CD4-positive, alpha-beta T cell (primary cell): ENCODE measurements at regions not wholly inside any gene's neighbourhood (a gene's known extent, or its start where the extent isn't known, plus 50 kb on each side); places are given as distances from the start of the nearest gene placed in this dataset.

Experiments used
- ATAC-seq: fragments of 200-7000 bp; cut with Tn5 transposase; one replicate; pipeline ENCODE4 v1.10.0; 2022; ENCODE audit warnings: mild to moderate bottlenecking; ENCODE audit not compliant: poor library complexity
- CTCF ChIA-PET: fragments of 350-600 bp; sonication (Branson Sonifier 250); formaldehyde crosslinking; loops from one replicate; lab custom pipeline; 2021; ENCODE audit warnings: antibody characterized with exemption, inconsistent platforms; lab: Charles Lee
- POLR2A ChIA-PET: fragments of 350-600 bp; sonication (Branson Sonifier 250); formaldehyde crosslinking; loops from one replicate; lab custom pipeline; 2021; ENCODE audit warnings: antibody characterized with exemption, inconsistent platforms; lab: Charles Lee
- DNase-seq, 14 experiments: peaks; one replicate each; pipeline ENCODE4 v3.0.0-alpha.2; 2013 to 2020; ENCODE audit warnings: mixed read lengths in 2 of 14
- H3K27ac ChIP-seq, 2 donors: one replicate each; pipeline versions ENCODE4 v1.5.1 to v1.7.0; 2013; ENCODE audit warnings: low read length in 2 of 2, low read depth in 1 of 2, mild to moderate bottlenecking in 1 of 2
- H3K27me3 ChIP-seq, 2 experiments: 1 replicate in 1 of 2; 2 replicates in 1 of 2; pipeline versions ENCODE4 v1.6.1 to v1.7.0; 2013; ENCODE audit warnings: low read length in 2 of 2, control low read depth in 1 of 2, mild to moderate bottlenecking in 1 of 2, moderate library complexity in 1 of 2; ENCODE audit not compliant: insufficient read depth in 2 of 2, control insufficient read depth in 1 of 2
- H3K36me3 ChIP-seq: one replicate; pipeline ENCODE4 v1.6.1; 2013; ENCODE audit warnings: low read length, control low read depth; ENCODE audit not compliant: insufficient read depth
- H3K4me1 ChIP-seq: one replicate; pipeline ENCODE4 v1.6.1; 2013; ENCODE audit warnings: low read length, control low read depth; ENCODE audit not compliant: insufficient read depth
- H3K4me3 ChIP-seq: one replicate; pipeline ENCODE4 v1.5.1; 2013; ENCODE audit warnings: mild to moderate bottlenecking, low read length, moderate library complexity
- H3K9me3 ChIP-seq, 2 experiments: 1 replicate in 1 of 2; 2 replicates in 1 of 2; pipeline versions ENCODE4 v1.6.1 to v1.7.0; 2013; ENCODE audit warnings: low read length in 2 of 2, mild to moderate bottlenecking in 2 of 2, control low read depth in 1 of 2, moderate library complexity in 1 of 2; ENCODE audit not compliant: control insufficient read depth in 1 of 2, insufficient read depth in 1 of 2
- H3K27ac Mint-ChIP-seq: one replicate; pipeline ENCODE4 v1.8.0; 2020; ENCODE audit warnings: mixed read lengths
- H3K27me3 Mint-ChIP-seq: one replicate; pipeline ENCODE4 v1.8.0; 2021; ENCODE audit warnings: mixed read lengths
- H3K36me3 Mint-ChIP-seq: one replicate; pipeline ENCODE4 v1.8.0; 2021; ENCODE audit warnings: low read depth, mixed read lengths
- H3K4me1 Mint-ChIP-seq: one replicate; pipeline ENCODE4 v1.8.0; 2021; ENCODE audit warnings: low read depth, mixed read lengths
- H3K4me3 Mint-ChIP-seq: one replicate; pipeline ENCODE4 v1.8.0; 2020; ENCODE audit warnings: mild to moderate bottlenecking, mixed read lengths
- H3K9me3 Mint-ChIP-seq: one replicate; pipeline ENCODE4 v1.8.0; 2020; ENCODE audit warnings: mixed read lengths
- intact Hi-C, 2 experiments: fragments of 100-400 bp; cut with DNase I in 1 of 2; cut with micrococcal nuclease in 1 of 2; formaldehyde crosslinking; loops; one replicate each; pipeline versions ENCODE4 v1.15.1 to v1.9.0; 2023 to 2025; cut with DNase I, micrococcal nuclease
- TF ChIP-seq, protein P1 (sequence below): fragments of 200-600 bp; IDR thresholded peaks from one replicate; pipeline ENCODE4 v1.8.0; 2022; ENCODE audit warnings: antibody characterized with exemption, mild to moderate bottlenecking

DNA sequence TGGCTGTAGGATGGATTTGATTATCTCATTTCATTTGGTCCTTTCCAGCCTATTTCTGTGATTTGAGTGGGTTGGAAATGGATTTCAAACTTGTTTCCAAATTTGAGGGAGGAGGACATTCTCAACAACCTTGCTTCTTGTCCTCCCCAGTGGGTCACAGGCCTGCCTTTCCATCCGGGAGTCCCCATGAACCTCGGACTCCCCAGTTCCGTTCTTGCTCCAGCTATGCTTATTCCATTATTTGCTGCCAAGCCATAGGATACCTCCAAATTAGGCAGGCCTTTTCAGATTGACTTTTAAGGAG is 97.8 kb downstream of the DUSP10 start:
- no peaks in the 10 kb centered on the region for H3K9me3 ChIP-seq
- H3K36me3 Mint-ChIP-seq = no peaks in the 10 kb centered on the region
- H3K27me3 ChIP-seq = no peaks in the 10 kb centered on the region
- TF ChIP-seq, protein P1, sequence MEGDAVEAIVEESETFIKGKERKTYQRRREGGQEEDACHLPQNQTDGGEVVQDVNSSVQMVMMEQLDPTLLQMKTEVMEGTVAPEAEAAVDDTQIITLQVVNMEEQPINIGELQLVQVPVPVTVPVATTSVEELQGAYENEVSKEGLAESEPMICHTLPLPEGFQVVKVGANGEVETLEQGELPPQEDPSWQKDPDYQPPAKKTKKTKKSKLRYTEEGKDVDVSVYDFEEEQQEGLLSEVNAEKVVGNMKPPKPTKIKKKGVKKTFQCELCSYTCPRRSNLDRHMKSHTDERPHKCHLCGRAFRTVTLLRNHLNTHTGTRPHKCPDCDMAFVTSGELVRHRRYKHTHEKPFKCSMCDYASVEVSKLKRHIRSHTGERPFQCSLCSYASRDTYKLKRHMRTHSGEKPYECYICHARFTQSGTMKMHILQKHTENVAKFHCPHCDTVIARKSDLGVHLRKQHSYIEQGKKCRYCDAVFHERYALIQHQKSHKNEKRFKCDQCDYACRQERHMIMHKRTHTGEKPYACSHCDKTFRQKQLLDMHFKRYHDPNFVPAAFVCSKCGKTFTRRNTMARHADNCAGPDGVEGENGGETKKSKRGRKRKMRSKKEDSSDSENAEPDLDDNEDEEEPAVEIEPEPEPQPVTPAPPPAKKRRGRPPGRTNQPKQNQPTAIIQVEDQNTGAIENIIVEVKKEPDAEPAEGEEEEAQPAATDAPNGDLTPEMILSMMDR = no peak
- intact Hi-C loops = no loop called here
- H3K27ac ChIP-seq = no peak overlapping the region
- H3K9me3 Mint-ChIP-seq = no peaks in the 10 kb centered on the region
- no peak overlapping the region for H3K4me3 ChIP-seq
- POLR2A ChIA-PET = no interaction called here
- DNase-seq (no peak), ATAC-seq (no peak)
- no peaks in the 10 kb centered on the region for H3K36me3 ChIP-seq
- no peak overlapping the region for H3K27ac Mint-ChIP-seq
- no peaks in the 10 kb centered on the region for H3K4me1 Mint-ChIP-seq
- no peaks in the 10 kb centered on the region for H3K4me1 ChIP-seq
- no peaks in the 10 kb centered on the region for H3K27me3 Mint-ChIP-seq
- no peak overlapping the region for H3K4me3 Mint-ChIP-seq
- CTCF ChIA-PET = no interaction called here

DNA sequence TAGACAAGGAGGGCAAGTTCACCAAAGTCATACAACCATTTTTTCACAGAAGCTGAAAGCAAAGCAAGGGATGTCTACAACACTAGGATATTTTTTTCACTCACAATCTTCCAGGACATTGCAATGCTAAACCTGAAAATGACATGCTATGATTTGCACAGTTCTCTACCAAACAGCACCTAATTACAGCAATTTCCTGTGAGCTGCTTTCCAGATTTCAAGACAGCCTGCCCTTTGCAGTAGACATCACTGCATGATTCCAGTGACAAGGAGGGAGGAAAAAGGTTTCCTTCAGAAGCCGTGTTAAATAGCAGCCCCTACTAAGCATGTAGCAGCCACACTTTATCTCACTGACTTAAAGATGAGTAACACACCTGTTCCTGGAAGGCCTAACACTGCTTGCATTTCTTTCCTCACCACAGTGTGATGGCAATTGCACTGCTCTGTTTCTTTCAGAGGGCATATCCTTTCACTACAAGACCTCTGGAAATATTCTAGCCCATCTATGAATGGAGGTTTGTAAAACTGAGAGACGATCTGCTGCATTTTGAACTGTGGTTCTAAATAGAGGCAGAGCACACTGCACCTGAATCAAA is 97.1 kb downstream of the DUSP10 start:
- no peaks in the 10 kb centered on the region for H3K36me3 ChIP-seq
- ChIA-PET POLR2A (interaction anchor here (2.0 kb wide), 1 partner anchor 97 kb away, joined by 6 read pairs; the partner anchor contains the start of gene DUSP10), CTCF (no interaction called here)
- H3K4me3 ChIP-seq = no peak overlapping the region
- Mint-ChIP-seq H3K4me1 (no peaks in the 10 kb centered on the region), H3K27me3 (no peaks in the 10 kb centered on the region), H3K36me3 (no peaks in the 10 kb centered on the region), H3K27ac (no peak overlapping the region), H3K9me3 (no peaks in the 10 kb centered on the region), H3K4me3 (no peak overlapping the region)
- intact Hi-C loops = no loop called here
- TF ChIP-seq, protein P1 = no peak
- DNase-seq (no peak), ATAC-seq (no peak)
- H3K27me3 ChIP-seq = no peaks in the 10 kb centered on the region
- no peak overlapping the region for H3K27ac ChIP-seq
- no peaks in the 10 kb centered on the region for H3K9me3 ChIP-seq
- H3K4me1 ChIP-seq = no peaks in the 10 kb centered on the region

DNA sequence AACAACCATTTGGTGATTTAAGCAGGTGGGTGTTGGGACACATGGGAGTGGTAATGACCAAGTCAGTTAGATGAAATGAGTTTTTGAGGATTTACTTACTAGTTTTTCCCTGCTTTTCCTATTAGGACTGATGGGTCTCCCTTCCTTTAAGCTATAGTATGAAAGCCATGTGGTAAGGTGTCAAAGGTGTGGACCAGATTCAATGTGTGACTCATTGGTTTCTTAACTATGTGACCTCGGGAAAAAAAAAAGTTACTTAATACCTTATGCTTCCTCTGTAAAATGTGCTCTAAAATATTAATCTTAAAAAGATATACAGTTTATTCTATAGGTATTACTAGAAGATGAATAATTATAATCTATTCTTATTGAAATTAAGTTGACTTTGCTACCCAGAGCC is 93.7 kb downstream of the DUSP10 start:
- ChIA-PET CTCF (interaction anchor here (1.5 kb wide), 1 partner anchor 93 kb away, joined by 4 read pairs; no protein-coding TSS in a partner anchor), POLR2A (interaction anchor here (0.9 kb wide), 1 partner anchor 94 kb away, joined by 3 read pairs; the partner anchor contains the start of gene DUSP10)

More for the DNA sequence above, 93.7 kb downstream of the DUSP10 start:
- Histone ChIP-seq H3K27me3 (no peaks in the 10 kb centered on the region), H3K4me1 (no peaks in the 10 kb centered on the region), H3K4me3 (no peak overlapping the region), H3K36me3 (no peaks in the 10 kb centered on the region), H3K9me3 (no peaks in the 10 kb centered on the region), H3K27ac (no peak overlapping the region)
- TF ChIP-seq, protein P1 = no peak
- Mint-ChIP-seq H3K9me3 (no peaks in the 10 kb centered on the region), H3K27ac (no peak overlapping the region), H3K36me3 (no peaks in the 10 kb centered on the region), H3K4me1 (no peaks in the 10 kb centered on the region), H3K4me3 (no peak overlapping the region), H3K27me3 (no peaks in the 10 kb centered on the region)
- DNase-seq (no peak), ATAC-seq (no peak)
- intact Hi-C loops = no loop called here
